Brain microvascular endothelial cell (primary cell): ENCODE measurements at regions not wholly inside any gene's neighbourhood (a gene's known extent, or its start where the extent isn't known, plus 50 kb on each side); places are given as distances from the start of the nearest gene placed in this dataset.

Experiments
- DNase-seq: peaks from one replicate; pipeline ENCODE4 v3.0.0-alpha.2; 2020
- H3K27ac ChIP-seq: fragments of 250-450 bp; sonication (Bioruptor Pico); 2 replicates; pipeline ENCODE4 v1.5.1; 2020; ENCODE audit warnings: mild to moderate bottlenecking, moderate library complexity
- H3K27me3 ChIP-seq: fragments of 250-450 bp; sonication (Bioruptor Pico); replicated peaks from 2 replicates; pipeline ENCODE4 v1.5.1; 2020; ENCODE audit warnings: mild to moderate bottlenecking
- H3K36me3 ChIP-seq: fragments of 250-450 bp; sonication (Bioruptor Pico); replicated peaks from 2 replicates; pipeline ENCODE4 v1.5.1; 2020; ENCODE audit warnings: mild to moderate bottlenecking
- H3K4me3 ChIP-seq: 2 replicates; pipeline ENCODE4 v1.5.1; 2011; ENCODE audit warnings: low read depth, mild to moderate bottlenecking, control low read depth, low read length, moderate library complexity
- CTCF ChIP-seq: IDR thresholded peaks from 2 replicates; pipeline ENCODE4 v1.5.1; 2011; ENCODE audit warnings: low read depth, mild to moderate bottlenecking, moderate library complexity, low read length, control low read depth, inconsistent platforms; ENCODE audit errors: missing control alignments
- in situ Hi-C: cut with HindIII; loops from 2 replicates; pipeline ENCODE4 v1.10.0; 2017; ENCODE audit warnings: low sequenced_read_pairs, low pct_ligation_motif_present

GRCh38 chr14:104356738-104357688 is 218.6 kb downstream of the KIF26A start:
- in situ Hi-C loops, result no loop called here
- H3K4me3 ChIP-seq, result no peak overlapping the region
- H3K36me3 ChIP-seq, result no peaks in the 10 kb centered on the region
- no peak for DNase-seq
- no peaks in the 10 kb centered on the region for H3K27me3 ChIP-seq
- H3K27ac ChIP-seq, result no peak overlapping the region
- no peak for TF ChIP-seq CTCF

- in situ Hi-C loops, result no loop called here
- Histone ChIP-seq H3K27me3 (no peaks in the 10 kb centered on the region), H3K4me3 (no peak overlapping the region), H3K27ac (no peak overlapping the region), H3K36me3 (no peaks in the 10 kb centered on the region)
- TF ChIP-seq CTCF, result no peak
- DNase-seq, result no peak
Observed at GRCh38 chr14:104357689-104358527, 219.5 kb downstream of the KIF26A start.

GRCh38 chr14:104358528-104359300 is 220.3 kb downstream of the KIF26A start:
- Histone ChIP-seq H3K36me3 (no peaks in the 10 kb centered on the region), H3K27me3 (no peaks in the 10 kb centered on the region), H3K4me3 (no peak overlapping the region), H3K27ac (no peak overlapping the region)
- in situ Hi-C loops, result no loop called here
- no peak for DNase-seq
- no peak for TF ChIP-seq CTCF

GRCh38 chr14:104359301-104359968 is 220.1 kb upstream of the C14orf180 start:
- Histone ChIP-seq H3K27me3 (no peaks in the 10 kb centered on the region), H3K4me3 (no peak overlapping the region), H3K27ac (no peak overlapping the region), H3K36me3 (no peaks in the 10 kb centered on the region)
- in situ Hi-C loops, result no loop called here
- TF ChIP-seq CTCF, result no peak
- DNase-seq, result no peak

- DNase-seq, result no peak
- Histone ChIP-seq H3K27ac (no peak overlapping the region), H3K4me3 (no peak overlapping the region), H3K36me3 (no peaks in the 10 kb centered on the region), H3K27me3 (no peaks in the 10 kb centered on the region)
- in situ Hi-C loops, result no loop called here
- TF ChIP-seq CTCF, result no peak
Observed at GRCh38 chr14:104359969-104360442, 219.6 kb upstream of the C14orf180 start.
